ENCODE measurements at regions not wholly inside any gene's neighbourhood (a gene's known extent, or its start where the extent isn't known, plus 50 kb on each side); places are given as distances from the start of the nearest gene placed in this dataset.

DNA sequence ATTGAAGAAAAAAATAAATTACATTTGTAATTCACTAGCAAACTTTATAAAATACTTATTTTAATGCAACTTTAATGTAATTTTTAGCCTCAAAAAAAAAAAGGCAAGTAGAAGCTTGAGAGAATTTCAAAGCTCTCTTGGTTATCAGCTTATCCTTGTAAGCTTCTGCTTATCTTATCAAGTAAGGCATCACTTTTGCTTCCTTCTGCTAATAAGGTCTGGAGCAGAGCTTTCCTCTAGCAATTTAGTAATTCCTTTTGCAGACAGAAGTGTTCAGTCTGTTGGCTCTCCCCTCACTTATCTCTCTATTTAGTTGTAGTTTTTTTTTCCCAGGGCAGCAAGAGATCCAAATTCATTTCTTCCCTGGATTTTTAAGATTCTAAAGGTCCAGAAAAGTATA is 525.0 kb downstream of the ISL1 start:
- TF ChIP-seq, protein P1, sequence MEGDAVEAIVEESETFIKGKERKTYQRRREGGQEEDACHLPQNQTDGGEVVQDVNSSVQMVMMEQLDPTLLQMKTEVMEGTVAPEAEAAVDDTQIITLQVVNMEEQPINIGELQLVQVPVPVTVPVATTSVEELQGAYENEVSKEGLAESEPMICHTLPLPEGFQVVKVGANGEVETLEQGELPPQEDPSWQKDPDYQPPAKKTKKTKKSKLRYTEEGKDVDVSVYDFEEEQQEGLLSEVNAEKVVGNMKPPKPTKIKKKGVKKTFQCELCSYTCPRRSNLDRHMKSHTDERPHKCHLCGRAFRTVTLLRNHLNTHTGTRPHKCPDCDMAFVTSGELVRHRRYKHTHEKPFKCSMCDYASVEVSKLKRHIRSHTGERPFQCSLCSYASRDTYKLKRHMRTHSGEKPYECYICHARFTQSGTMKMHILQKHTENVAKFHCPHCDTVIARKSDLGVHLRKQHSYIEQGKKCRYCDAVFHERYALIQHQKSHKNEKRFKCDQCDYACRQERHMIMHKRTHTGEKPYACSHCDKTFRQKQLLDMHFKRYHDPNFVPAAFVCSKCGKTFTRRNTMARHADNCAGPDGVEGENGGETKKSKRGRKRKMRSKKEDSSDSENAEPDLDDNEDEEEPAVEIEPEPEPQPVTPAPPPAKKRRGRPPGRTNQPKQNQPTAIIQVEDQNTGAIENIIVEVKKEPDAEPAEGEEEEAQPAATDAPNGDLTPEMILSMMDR (IDR thresholded peaks at IDR 0.05), result no peak
- TF ChIP-seq POLR2A (IDR thresholded peaks at IDR 0.05), result no peak
